GM23338 (cell line): ENCODE measurements at regions not wholly inside any gene's neighbourhood (a gene's known extent, or its start where the extent isn't known, plus 50 kb on each side); places are given as distances from the start of the nearest gene placed in this dataset.

Experiments
- ATAC-seq: fragments of 200-7000 bp; cut with Tn5 transposase; 3 replicates; pipeline ENCODE4 v1.9.1; 2020
- DNase-seq: peaks from one replicate; pipeline ENCODE4 v3.0.0-alpha.2; 2015; ENCODE audit warnings: low spot score
- H2AFZ ChIP-seq: fragments of 200-600 bp; sonication (generic); 2 replicates; pipeline ENCODE4 v1.8.0; 2016; ENCODE audit warnings: antibody characterized with exemption, mild to moderate bottlenecking, moderate library complexity
- H3F3A ChIP-seq: fragments of 200-600 bp; sonication (generic); replicated peaks from 2 replicates; pipeline ENCODE4 v1.8.0; 2017; ENCODE audit warnings: antibody characterized with exemption, mixed run types, low read depth
- H3K27ac ChIP-seq: fragments of 200-600 bp; sonication (generic); 2 replicates; pipeline ENCODE4 v1.6.1; 2016; ENCODE audit warnings: low read depth
- H3K27me3 ChIP-seq: fragments of 200-600 bp; sonication (generic); 2 replicates; pipeline ENCODE4 v1.8.0; 2016; ENCODE audit warnings: mild to moderate bottlenecking, mixed run types, moderate library complexity; ENCODE audit not compliant: insufficient read depth
- H3K36me3 ChIP-seq: fragments of 200-600 bp; sonication (generic); 2 replicates; pipeline ENCODE4 v1.8.0; 2016; ENCODE audit warnings: mild to moderate bottlenecking; ENCODE audit not compliant: insufficient read depth
- H3K4me1 ChIP-seq: fragments of 200-600 bp; sonication (generic); 2 replicates; pipeline ENCODE4 v1.8.0; 2016; ENCODE audit warnings: mild to moderate bottlenecking, moderate library complexity; ENCODE audit not compliant: insufficient read depth
- H3K4me2 ChIP-seq: fragments of 200-600 bp; sonication (generic); 2 replicates; pipeline ENCODE4 v1.7.1; 2017; ENCODE audit warnings: mixed run types
- H3K4me3 ChIP-seq: fragments of 200-600 bp; sonication (generic); 2 replicates; pipeline ENCODE4 v1.6.1; 2016; ENCODE audit warnings: mixed run types
- H3K79me2 ChIP-seq: fragments of 200-600 bp; sonication (generic); replicated peaks from 2 replicates; pipeline ENCODE4 v1.8.0; 2017; ENCODE audit warnings: mild to moderate bottlenecking; ENCODE audit not compliant: insufficient read depth
- H3K9me2 ChIP-seq: fragments of 200-600 bp; sonication (generic); 2 replicates; pipeline ENCODE4 v1.8.0; 2017; ENCODE audit not compliant: insufficient read depth
- H4K20me1 ChIP-seq: fragments of 200-600 bp; sonication (generic); replicated peaks from 2 replicates; pipeline ENCODE4 v1.8.0; 2017; ENCODE audit warnings: mild to moderate bottlenecking; ENCODE audit not compliant: insufficient read depth
- H3K27ac Mint-ChIP-seq: 2 replicates; pipeline ENCODE4 v1.8.0; 2020; ENCODE audit warnings: inconsistent platforms, mild to moderate bottlenecking, moderate library complexity, mixed read lengths
- H3K27me3 Mint-ChIP-seq: 3 replicates; pipeline ENCODE4 v1.8.0; 2022; ENCODE audit warnings: low read depth, mild to moderate bottlenecking, moderate library complexity, mixed read lengths, inconsistent platforms; ENCODE audit not compliant: insufficient read depth, poor library complexity
- H3K36me3 Mint-ChIP-seq: 3 replicates; pipeline ENCODE4 v1.8.0; 2021; ENCODE audit warnings: low read depth, mild to moderate bottlenecking, inconsistent platforms, moderate library complexity, mixed read lengths
- H3K4me1 Mint-ChIP-seq: 3 replicates; pipeline ENCODE4 v1.8.0; 2020; ENCODE audit warnings: mild to moderate bottlenecking, inconsistent platforms, mixed read lengths
- H3K4me3 Mint-ChIP-seq: 3 replicates; pipeline ENCODE4 v1.8.0; 2021; ENCODE audit warnings: moderate library complexity, mild to moderate bottlenecking, inconsistent platforms, mixed read lengths
- H3K9me3 Mint-ChIP-seq: 3 replicates; pipeline ENCODE4 v1.8.0; 2020; ENCODE audit warnings: moderate library complexity, mild to moderate bottlenecking, inconsistent platforms, mixed read lengths
- CREB1 ChIP-seq: fragments of 250-450 bp; sonication (Bioruptor Pico); IDR thresholded peaks from 2 replicates; pipeline ENCODE4 v1.5.0; 2020; ENCODE audit warnings: low read depth, mild to moderate bottlenecking, moderate library complexity
- EZH2 ChIP-seq: fragments of 200-600 bp; sonication (generic); IDR thresholded peaks from one replicate; pipeline ENCODE4 v1.8.0; 2017; ENCODE audit warnings: antibody characterized with exemption, mild to moderate bottlenecking, low read depth; ENCODE audit not compliant: unreplicated experiment
- EZH2phosphoT487 ChIP-seq: fragments of 200-600 bp; sonication (generic); IDR thresholded peaks from one replicate; pipeline ENCODE4 v1.8.1; 2018; ENCODE audit warnings: antibody characterized with exemption; ENCODE audit not compliant: unreplicated experiment
- JUNB ChIP-seq: IDR thresholded peaks from one replicate; pipeline ENCODE4 v1.6.1; 2016; ENCODE audit warnings: antibody characterized with exemption; ENCODE audit not compliant: unreplicated experiment
- NANOG ChIP-seq: IDR thresholded peaks from 2 replicates; pipeline ENCODE4 v1.6.1; 2016; ENCODE audit warnings: antibody characterized with exemption, borderline replicate concordance
- POLR2AphosphoS5 ChIP-seq: IDR thresholded peaks from 2 replicates; pipeline ENCODE4 v1.6.1; 2016; ENCODE audit warnings: antibody characterized with exemption, low read depth
- ZNF114 ChIP-seq: fragments of 250-450 bp; sonication (Bioruptor Pico); IDR thresholded peaks from 2 replicates; pipeline ENCODE4 v1.5.0; 2020; ENCODE audit warnings: mild to moderate bottlenecking, moderate library complexity
- ZNF331 ChIP-seq: fragments of 250-450 bp; sonication (Bioruptor Pico); IDR thresholded peaks from 2 replicates; pipeline ENCODE4 v1.5.0; 2020; ENCODE audit warnings: low read depth, mild to moderate bottlenecking, moderate library complexity
- TF ChIP-seq, protein P1 (sequence below): IDR thresholded peaks from 2 replicates; pipeline ENCODE4 v1.6.1; 2016; ENCODE audit warnings: antibody characterized with exemption
- TF ChIP-seq, protein P2 (sequence below), 2 experiments: fragments of 200-600 bp in 1 of 2; sonication (generic) in 1 of 2; conservative IDR thresholded peaks; 2 replicates each; pipeline versions ENCODE4 v1.5.1 to v1.6.1; 2016 to 2017; ENCODE audit warnings: antibody characterized with exemption in 2 of 2, low read depth in 2 of 2, mild to moderate bottlenecking in 2 of 2, moderate library complexity in 1 of 2
- TF ChIP-seq, protein P3 (sequence below): fragments of 250-450 bp; sonication (Bioruptor Pico); IDR thresholded peaks from 2 replicates; pipeline ENCODE4 v1.5.0; 2020; ENCODE audit warnings: mild to moderate bottlenecking, moderate library complexity
- TF ChIP-seq, protein P4 (sequence below): IDR thresholded peaks from one replicate; pipeline ENCODE4 v1.6.1; 2018; ENCODE audit warnings: antibody characterized with exemption; ENCODE audit not compliant: unreplicated experiment

DNA sequence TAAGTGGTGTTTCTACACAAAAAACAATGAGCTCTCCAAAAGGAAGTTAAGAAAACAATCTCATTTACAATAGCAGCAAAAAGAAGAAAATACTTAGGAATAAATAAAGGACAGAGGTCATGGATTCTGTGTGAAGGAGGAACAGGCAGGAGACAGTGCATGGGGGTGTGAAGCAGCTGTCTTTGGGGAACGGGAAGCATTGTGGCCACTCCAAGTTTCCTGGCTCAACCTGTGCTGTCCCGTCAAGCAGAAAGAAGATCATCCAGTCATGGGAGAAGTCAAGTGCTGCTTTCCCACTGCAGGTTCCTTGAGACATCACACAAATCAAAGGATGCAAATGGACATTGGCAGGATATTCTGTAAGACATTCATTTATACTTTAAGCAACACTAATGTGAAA lies 66.1 kb upstream of the MAML3 start (continued):
- TF ChIP-seq, protein P1, sequence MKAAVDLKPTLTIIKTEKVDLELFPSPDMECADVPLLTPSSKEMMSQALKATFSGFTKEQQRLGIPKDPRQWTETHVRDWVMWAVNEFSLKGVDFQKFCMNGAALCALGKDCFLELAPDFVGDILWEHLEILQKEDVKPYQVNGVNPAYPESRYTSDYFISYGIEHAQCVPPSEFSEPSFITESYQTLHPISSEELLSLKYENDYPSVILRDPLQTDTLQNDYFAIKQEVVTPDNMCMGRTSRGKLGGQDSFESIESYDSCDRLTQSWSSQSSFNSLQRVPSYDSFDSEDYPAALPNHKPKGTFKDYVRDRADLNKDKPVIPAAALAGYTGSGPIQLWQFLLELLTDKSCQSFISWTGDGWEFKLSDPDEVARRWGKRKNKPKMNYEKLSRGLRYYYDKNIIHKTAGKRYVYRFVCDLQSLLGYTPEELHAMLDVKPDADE, result no peak

DNA sequence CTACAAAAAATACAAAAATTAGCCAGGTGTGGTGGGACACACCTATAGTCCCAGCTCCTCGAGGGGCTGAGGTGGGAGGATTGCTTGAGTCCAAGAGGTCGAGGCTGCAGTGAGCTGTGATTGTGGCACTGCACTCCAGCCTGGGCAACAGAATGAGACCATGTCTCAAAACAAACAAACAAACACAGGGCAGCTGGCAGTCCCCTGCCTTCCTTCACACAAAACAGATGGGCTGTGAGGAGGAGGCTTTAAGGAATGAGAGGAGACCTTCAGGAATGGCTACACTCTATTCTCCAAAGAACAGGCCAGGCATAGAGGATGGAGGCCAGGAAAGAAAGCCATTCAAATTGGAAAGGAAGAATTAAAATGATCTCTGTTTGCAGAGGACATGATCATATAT lies 65.6 kb upstream of the MAML3 start:
- Mint-ChIP-seq H3K4me1 (peaks cover 3% of the 10 kb centered on the region), H3K9me3 (no peaks in the 10 kb centered on the region), H3K4me3 (no peak overlapping the region), H3K27ac (peak overlapping the region; percentile 28; the same call in 1 of the 2 replicates), H3K27me3 (peaks cover 5% of the 10 kb centered on the region), H3K36me3 (no peaks in the 10 kb centered on the region)
- Histone ChIP-seq H3F3A (no peaks in the 10 kb centered on the region), H3K4me3 (no peak overlapping the region), H3K79me2 (no peaks in the 10 kb centered on the region), H2AFZ (peak overlapping the region; percentile 44; the same call in 1 of the 2 replicates), H4K20me1 (no peaks in the 10 kb centered on the region), H3K27me3 (no peaks in the 10 kb centered on the region), H3K9me2 (no peaks in the 10 kb centered on the region), H3K4me2 (peak overlapping the region; percentile 62; the same call in 1 of the 2 replicates), H3K4me1 (peaks cover 26% of the 10 kb centered on the region), H3K36me3 (no peaks in the 10 kb centered on the region), H3K27ac (peak overlapping the region; percentile 79)
- DNase-seq (no peak), ATAC-seq (peak; percentile 54)
- TF ChIP-seq, protein P2, sequence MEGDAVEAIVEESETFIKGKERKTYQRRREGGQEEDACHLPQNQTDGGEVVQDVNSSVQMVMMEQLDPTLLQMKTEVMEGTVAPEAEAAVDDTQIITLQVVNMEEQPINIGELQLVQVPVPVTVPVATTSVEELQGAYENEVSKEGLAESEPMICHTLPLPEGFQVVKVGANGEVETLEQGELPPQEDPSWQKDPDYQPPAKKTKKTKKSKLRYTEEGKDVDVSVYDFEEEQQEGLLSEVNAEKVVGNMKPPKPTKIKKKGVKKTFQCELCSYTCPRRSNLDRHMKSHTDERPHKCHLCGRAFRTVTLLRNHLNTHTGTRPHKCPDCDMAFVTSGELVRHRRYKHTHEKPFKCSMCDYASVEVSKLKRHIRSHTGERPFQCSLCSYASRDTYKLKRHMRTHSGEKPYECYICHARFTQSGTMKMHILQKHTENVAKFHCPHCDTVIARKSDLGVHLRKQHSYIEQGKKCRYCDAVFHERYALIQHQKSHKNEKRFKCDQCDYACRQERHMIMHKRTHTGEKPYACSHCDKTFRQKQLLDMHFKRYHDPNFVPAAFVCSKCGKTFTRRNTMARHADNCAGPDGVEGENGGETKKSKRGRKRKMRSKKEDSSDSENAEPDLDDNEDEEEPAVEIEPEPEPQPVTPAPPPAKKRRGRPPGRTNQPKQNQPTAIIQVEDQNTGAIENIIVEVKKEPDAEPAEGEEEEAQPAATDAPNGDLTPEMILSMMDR (conservative IDR thresholded peaks at IDR 0.05; ENCODE audit: low read depth in 2 of 2), result no peak
- TF ChIP-seq NANOG (no peak), ZNF114 (CRISPR knock-in tag) (no peak), EZH2 (no peak), CREB1 (no peak), ZNF331 (CRISPR knock-in tag) (no peak), EZH2phosphoT487 (no peak), POLR2AphosphoS5 (no peak), JUNB (no peak)
- TF ChIP-seq, protein P1, result no peak
- TF ChIP-seq, protein P3, sequence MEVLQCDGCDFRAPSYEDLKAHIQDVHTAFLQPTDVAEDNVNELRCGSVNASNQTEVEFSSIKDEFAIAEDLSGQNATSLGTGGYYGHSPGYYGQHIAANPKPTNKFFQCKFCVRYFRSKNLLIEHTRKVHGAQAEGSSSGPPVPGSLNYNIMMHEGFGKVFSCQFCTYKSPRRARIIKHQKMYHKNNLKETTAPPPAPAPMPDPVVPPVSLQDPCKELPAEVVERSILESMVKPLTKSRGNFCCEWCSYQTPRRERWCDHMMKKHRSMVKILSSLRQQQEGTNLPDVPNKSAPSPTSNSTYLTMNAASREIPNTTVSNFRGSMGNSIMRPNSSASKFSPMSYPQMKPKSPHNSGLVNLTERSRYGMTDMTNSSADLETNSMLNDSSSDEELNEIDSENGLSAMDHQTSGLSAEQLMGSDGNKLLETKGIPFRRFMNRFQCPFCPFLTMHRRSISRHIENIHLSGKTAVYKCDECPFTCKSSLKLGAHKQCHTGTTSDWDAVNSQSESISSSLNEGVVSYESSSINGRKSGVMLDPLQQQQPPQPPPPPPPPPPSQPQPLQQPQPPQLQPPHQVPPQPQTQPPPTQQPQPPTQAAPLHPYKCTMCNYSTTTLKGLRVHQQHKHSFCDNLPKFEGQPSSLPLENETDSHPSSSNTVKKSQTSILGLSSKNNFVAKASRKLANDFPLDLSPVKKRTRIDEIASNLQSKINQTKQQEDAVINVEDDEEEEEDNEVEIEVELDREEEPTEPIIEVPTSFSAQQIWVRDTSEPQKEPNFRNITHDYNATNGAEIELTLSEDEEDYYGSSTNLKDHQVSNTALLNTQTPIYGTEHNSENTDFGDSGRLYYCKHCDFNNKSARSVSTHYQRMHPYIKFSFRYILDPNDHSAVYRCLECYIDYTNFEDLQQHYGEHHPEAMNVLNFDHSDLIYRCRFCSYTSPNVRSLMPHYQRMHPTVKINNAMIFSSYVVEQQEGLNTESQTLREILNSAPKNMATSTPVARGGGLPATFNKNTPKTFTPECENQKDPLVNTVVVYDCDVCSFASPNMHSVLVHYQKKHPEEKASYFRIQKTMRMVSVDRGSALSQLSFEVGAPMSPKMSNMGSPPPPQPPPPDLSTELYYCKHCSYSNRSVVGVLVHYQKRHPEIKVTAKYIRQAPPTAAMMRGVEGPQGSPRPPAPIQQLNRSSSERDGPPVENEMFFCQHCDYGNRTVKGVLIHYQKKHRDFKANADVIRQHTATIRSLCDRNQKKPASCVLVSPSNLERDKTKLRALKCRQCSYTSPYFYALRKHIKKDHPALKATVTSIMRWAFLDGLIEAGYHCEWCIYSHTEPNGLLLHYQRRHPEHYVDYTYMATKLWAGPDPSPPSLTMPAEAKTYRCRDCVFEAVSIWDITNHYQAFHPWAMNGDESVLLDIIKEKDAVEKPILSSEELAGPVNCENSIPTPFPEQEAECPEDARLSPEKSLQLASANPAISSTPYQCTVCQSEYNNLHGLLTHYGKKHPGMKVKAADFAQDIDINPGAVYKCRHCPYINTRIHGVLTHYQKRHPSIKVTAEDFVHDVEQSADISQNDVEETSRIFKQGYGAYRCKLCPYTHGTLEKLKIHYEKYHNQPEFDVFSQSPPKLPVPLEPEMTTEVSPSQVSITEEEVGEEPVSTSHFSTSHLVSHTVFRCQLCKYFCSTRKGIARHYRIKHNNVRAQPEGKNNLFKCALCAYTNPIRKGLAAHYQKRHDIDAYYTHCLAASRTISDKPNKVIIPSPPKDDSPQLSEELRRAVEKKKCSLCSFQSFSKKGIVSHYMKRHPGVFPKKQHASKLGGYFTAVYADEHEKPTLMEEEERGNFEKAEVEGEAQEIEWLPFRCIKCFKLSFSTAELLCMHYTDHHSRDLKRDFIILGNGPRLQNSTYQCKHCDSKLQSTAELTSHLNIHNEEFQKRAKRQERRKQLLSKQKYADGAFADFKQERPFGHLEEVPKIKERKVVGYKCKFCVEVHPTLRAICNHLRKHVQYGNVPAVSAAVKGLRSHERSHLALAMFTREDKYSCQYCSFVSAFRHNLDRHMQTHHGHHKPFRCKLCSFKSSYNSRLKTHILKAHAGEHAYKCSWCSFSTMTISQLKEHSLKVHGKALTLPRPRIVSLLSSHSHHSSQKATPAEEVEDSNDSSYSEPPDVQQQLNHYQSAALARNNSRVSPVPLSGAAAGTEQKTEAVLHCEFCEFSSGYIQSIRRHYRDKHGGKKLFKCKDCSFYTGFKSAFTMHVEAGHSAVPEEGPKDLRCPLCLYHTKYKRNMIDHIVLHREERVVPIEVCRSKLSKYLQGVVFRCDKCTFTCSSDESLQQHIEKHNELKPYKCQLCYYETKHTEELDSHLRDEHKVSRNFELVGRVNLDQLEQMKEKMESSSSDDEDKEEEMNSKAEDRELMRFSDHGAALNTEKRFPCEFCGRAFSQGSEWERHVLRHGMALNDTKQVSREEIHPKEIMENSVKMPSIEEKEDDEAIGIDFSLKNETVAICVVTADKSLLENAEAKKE (CRISPR knock-in tag), result no peak
- TF ChIP-seq, protein P4, sequence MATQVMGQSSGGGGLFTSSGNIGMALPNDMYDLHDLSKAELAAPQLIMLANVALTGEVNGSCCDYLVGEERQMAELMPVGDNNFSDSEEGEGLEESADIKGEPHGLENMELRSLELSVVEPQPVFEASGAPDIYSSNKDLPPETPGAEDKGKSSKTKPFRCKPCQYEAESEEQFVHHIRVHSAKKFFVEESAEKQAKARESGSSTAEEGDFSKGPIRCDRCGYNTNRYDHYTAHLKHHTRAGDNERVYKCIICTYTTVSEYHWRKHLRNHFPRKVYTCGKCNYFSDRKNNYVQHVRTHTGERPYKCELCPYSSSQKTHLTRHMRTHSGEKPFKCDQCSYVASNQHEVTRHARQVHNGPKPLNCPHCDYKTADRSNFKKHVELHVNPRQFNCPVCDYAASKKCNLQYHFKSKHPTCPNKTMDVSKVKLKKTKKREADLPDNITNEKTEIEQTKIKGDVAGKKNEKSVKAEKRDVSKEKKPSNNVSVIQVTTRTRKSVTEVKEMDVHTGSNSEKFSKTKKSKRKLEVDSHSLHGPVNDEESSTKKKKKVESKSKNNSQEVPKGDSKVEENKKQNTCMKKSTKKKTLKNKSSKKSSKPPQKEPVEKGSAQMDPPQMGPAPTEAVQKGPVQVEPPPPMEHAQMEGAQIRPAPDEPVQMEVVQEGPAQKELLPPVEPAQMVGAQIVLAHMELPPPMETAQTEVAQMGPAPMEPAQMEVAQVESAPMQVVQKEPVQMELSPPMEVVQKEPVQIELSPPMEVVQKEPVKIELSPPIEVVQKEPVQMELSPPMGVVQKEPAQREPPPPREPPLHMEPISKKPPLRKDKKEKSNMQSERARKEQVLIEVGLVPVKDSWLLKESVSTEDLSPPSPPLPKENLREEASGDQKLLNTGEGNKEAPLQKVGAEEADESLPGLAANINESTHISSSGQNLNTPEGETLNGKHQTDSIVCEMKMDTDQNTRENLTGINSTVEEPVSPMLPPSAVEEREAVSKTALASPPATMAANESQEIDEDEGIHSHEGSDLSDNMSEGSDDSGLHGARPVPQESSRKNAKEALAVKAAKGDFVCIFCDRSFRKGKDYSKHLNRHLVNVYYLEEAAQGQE, result no peak
